ENCODE measurements at regions not wholly inside any gene's neighbourhood (a gene's known extent, or its start where the extent isn't known, plus 50 kb on each side); places are given as distances from the start of the nearest gene placed in this dataset.

- DNase-seq, result no peak
These were observed 223.1 kb upstream of the PPP2R2D start for GRCh38 chr10:131677671-131678070.

GRCh38 chr10:131678171-131678570 is 222.6 kb upstream of the PPP2R2D start:
- DNase-seq, result no peak

- no peak for DNase-seq
These were observed 222.2 kb upstream of the PPP2R2D start for GRCh38 chr10:131678613-131679012.

DNA sequence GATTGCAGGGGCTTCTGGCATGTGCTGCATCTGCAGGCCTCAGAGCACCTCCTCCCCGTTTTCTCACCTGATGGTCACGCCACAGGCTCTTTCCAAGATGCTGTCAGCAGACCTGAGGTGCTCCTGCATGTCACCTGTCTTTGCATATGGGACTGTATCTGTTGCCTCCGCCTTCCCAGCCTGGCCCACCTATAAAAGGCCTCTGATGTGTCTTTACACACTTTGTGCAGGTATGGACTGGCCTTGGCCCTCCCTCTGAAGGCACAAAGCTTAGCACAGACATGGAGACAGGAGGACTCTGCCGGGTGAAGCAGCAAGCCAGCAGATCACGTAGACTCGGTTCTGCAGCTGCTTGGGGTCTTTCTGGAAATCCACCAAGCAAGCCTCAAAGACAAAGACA is 220.9 kb upstream of the PPP2R2D start:
- DNase-seq, result no peak

GRCh38 chr10:131681122-131681521 is 219.7 kb upstream of the PPP2R2D start:
- DNase-seq, result no peak

GRCh38 chr10:131681656-131682055 is 219.2 kb upstream of the PPP2R2D start:
- DNase-seq, result no peak

- no peak for DNase-seq
These were observed 218.4 kb upstream of the PPP2R2D start for GRCh38 chr10:131682271-131682962.

DNA sequence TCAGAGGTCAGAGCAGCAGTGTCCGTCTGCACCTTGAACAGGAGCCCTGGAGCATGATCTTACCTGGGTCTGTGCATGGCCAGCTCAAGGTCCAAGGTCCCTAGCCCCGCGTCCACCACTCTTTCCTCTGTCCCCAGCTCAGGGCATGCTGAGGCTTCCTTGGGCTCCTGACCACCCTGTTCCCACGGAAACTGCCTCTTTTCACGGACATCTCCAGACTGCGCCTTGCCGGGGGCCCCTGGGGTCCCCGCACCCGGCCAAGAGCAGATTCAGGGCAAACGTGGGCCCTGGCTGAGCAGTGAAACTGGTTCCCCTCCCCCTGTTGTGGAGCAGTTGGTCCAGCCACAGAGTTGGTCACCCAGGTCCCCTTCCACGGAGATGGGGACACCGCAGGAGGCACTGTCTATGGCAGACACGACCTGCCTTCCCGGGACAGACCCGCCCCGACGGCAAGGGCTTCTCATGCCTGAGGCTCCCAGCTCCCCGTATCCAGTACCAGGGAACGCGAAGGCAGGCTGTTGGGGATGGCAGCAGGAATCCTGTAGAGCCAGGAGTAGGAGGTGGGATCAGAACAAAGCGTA is 217.4 kb upstream of the PPP2R2D start:
- no peak for DNase-seq

DNA sequence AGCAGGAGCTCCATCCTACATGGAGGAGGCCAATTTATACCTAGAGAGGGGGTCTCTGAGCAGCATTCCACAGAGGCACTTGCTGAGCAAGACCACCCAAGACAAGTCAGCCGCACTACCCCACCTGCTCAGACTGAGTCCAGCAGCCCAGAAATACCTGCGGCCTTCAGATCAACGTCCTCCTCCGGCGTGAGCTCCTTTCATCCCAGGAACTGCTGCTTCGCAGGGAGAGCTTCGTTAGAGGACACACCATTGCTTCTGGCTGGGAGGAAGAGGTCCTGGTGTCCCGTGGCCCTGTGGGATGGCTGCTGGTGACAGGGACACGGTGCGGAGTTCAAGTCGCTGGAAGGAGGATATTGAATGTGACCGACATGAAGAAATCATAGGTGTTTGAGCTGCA is 216.9 kb upstream of the PPP2R2D start:
- no peak for DNase-seq

- no peak for DNase-seq
These were observed 215.8 kb upstream of the PPP2R2D start for GRCh38 chr10:131685007-131685406.

GRCh38 chr10:131685576-131685975 is 215.2 kb upstream of the PPP2R2D start:
- no peak for DNase-seq

DNA sequence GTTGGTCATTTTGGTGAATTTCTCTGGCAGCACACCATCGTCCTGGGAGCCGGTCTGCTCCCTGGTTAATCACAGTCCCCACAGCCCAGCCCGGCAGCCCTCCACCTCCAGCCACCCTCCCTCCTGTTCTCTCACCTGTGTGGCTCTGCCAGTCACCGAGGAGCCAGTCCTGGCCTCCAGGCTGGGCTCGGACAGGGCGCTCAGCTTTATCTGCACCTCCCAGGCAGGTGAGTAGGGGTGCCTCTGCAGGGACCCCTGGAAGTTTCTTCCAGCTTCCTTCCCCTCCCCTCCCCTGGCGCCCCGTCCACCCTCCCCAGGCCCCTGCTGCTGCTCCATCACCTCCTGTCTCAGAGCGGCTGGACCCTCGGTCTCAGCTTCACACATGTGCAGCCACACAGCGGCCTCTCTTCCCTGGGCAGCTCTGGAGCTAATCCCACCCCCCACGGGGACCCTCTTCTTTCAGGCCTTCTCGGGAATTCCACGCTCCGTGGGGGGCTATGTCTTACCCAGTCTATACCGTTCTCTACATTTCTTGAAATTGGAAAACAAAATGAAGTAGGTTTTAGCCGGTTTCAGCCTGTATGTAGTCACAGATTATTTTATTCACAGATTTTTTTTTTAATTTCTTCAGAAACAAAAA is 213.9 kb upstream of the PPP2R2D start:
- no peak for DNase-seq

DNA sequence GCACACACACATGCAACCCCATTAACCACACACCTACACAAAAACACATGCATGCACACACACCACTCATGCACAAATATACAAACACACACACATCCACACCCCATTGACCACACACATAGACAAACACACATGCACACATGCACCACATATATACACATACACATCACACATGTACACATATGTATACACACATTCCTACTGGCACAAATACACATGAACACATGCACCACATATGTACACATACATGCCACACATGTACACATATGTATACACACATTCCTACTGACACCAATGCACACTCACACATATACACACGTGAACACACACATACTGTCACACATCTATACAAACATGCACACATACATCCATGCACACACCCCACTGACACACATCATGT is 212.5 kb upstream of the PPP2R2D start:
- DNase-seq, result no peak

- no peak for DNase-seq
These were observed 211.8 kb upstream of the PPP2R2D start for GRCh38 chr10:131689016-131689415.

DNA sequence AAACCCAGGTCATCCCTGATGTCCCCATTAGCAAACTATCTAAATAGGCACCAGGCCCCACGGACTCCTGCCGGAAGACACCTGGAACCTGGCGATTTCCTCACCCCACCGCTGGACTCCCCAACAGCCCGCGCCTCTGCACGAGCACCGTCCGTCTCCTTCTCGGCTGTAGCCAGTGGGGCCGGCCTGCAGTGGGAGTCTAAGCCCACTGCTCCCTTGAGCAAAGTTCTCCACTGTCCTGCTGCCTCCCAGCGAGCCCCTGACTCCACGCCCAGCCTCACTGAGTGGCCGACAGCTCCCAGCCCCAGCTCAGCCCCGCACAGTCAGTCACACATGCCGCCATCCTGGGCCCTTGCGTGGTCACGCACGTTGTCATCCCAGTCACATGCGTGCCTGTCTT is 211.3 kb upstream of the PPP2R2D start:
- no peak for DNase-seq

DNA sequence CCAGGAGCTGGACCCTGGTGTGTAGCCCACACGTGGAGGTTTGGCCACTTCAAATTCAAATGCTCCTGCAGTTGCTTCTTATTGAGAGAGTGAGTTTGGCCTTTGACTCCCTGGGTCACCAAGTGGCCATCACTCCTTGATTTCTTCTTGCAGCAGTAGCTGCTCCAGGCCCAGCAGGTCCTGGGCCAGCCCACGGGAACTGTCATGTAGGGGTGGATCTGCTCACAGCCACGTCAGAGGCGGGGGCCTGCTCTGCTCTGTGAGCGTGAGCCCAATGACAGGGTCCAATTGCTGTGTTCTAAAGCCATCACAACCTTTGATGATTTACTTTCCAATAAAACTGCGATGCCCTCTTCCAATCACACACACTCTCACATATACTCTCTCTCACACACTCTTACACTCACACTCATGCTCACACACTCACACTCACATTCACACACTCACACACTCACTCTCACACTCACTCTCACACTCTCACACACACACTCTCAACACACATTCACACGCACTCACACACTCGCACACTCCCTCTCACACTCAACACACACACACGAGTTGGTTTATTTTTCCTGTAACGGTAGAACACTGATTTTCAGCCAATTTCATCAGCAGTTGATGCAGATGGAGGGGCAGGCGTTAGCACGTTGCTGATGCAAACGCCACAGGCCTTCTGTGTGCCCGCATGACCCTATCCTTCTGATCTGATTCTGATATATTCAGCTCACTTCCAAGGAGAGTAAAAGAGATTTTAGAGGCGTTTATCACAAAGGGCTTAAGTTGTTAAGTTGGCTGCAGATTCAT is 210.7 kb upstream of the PPP2R2D start:
- no peak for DNase-seq

DNA sequence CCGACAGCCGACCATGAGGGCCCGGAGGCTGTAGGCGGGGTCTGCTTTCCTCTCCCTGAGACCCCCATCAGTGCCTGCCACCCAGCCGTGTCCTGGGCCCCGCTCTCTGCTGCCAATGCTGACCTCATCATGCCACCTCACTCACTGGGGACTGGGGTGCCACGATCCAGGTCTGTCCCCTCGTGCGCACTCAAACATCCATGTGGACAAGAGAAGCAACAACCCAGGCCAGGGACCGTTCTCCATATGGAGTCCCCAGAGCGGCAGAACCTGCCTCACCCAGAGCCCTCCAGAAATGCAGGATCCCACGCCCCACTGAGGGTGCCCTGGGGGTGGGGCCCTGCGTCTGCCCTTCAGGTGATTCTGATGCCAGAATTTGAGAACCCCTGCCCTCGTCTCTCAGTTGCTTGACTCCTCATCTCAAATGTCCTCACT is 210.0 kb upstream of the PPP2R2D start:
- no peak for DNase-seq

GRCh38 chr10:131691481-131692090 is 209.2 kb upstream of the PPP2R2D start:
- no peak for DNase-seq

DNA sequence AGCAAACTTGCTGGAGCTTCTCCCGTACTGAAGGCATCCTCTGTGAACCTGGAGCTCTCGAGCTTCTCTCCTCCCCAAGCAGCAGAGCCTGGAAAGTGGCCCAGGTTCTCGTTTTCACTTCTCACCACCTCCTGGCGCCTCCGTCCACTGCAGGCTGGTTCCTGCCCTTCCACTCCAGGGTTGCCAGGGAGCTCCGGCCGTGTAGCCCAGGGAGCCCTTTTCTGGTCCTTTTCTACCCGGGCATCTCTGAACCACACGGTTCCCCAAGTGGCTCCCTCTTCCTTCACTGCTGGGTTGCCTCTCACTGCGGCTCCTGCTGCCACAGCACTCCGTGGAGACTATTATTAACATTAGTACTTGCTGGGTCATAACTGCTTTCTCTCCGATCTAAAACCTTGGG is 208.6 kb upstream of the PPP2R2D start:
- no peak for DNase-seq

GRCh38 chr10:131692686-131693334 is 208.0 kb upstream of the PPP2R2D start:
- no peak for DNase-seq

DNA sequence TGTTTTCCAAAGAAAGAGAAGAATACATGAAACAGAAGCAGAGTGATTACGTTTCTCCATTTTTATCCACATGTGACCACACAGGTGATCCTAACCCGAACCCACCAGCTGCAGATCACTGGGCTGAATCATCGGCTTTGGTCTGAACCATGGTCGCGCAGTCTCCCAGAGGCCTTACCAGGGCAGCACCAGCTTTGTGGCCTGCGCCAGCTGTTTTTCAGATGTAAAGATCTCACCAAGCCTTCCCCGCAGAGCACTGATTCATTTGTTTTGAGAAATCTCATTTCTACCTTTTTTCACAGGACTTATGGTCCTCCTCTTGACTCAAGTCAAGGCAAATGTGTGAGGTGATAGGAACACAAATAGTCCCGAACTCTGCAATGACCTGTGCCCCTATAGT is 207.0 kb upstream of the PPP2R2D start:
- no peak for DNase-seq

DNA sequence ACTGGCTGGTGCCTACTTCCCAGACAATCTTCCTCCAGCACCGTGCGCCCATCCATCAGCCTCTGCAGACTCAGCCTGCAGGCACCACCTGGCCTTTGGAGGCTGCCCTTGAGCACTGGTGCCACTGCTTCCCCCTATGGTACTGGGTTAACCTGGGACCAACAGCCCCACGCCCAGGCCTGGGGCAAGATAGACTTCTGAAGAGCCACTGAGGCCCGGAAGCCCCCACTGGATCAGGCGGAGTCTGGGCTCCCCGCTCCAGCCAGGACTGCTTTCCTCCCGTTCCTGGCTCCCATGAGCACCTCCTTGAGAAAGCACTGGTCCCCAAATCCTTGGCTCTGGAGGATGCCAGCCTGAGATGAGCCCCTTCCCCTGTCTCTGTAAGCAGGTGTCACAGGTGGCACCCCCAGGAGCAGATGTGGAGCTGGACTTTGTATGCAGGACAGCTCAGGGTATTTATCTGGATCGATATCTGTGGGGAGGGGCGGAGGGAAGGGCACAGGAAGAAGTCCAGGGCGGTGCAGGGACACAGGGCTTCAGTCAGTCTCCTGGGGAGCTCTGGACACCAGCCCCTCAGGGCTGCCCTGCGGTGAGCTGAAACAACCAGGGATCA is 206.5 kb upstream of the PPP2R2D start:
- no peak for DNase-seq
